ENCODE measurements at regions not wholly inside any gene's neighbourhood (a gene's known extent, or its start where the extent isn't known, plus 50 kb on each side); places are given as distances from the start of the nearest gene placed in this dataset.

GRCh38 chr3:25170021-25170420, 258.0 kb upstream of the RARB start:
- ChIA-PET POLR2A (no interaction called here), CTCF (interaction anchor here (0.6 to 0.9 kb wide), 2 partner anchors 10 to 13 kb away, joined by 3 read pairs; no protein-coding TSS in a partner anchor)
- no peak for FAIRE-seq
- Histone ChIP-seq H3K9me3 (peaks cover 15% of the 10 kb centered on the region; the same call in 2 of the 3 replicates), H3K4me1 (no peaks in the 10 kb centered on the region), H3K4me2 (no peak overlapping the region), H3K4me3 (no peak overlapping the region), H3K27ac (no peak overlapping the region)
- 49% methylated on average over 3 of the region's 3 CpGs for WGBS (ENCODE audit: missing lambda C conversion rate)
- ATAC-seq, result no peak
- DNase-seq (ENCODE audit: low read depth in 1 of 2, low spot score in 1 of 2), result no peak
- TF ChIP-seq EP300 (IDR thresholded peaks at IDR 0.05) (no peak), RNF2 (IDR thresholded peaks at IDR 0.05; ENCODE audit: borderline replicate concordance, low read depth) (no peak), ZC3H11A (IDR thresholded peaks at IDR 0.05) (no peak), CHD4 (IDR thresholded peaks at IDR 0.05; ENCODE audit: borderline replicate concordance) (no peak), GATA3 (IDR thresholded peaks at IDR 0.05; ENCODE audit: borderline replicate concordance) (no peak), MYC (IDR thresholded peaks at IDR 0.05; ENCODE audit: borderline replicate concordance, low read length) (no peak), CEBPB (IDR thresholded peaks at IDR 0.05) (no peak), PHF8 (IDR thresholded peaks at IDR 0.05; ENCODE audit: borderline replicate concordance, low read depth) (no peak), FOSB (CRISPR knock-in tag; IDR thresholded peaks at IDR 0.05) (no peak)
- TF ChIP-seq, protein P1, sequence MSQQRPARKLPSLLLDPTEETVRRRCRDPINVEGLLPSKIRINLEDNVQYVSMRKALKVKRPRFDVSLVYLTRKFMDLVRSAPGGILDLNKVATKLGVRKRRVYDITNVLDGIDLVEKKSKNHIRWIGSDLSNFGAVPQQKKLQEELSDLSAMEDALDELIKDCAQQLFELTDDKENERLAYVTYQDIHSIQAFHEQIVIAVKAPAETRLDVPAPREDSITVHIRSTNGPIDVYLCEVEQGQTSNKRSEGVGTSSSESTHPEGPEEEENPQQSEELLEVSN (IDR thresholded peaks at IDR 0.05; ENCODE audit: borderline replicate concordance, low read depth), result no peak

GRCh38 chr3:25171118-25171807, 256.8 kb upstream of the RARB start:
- FAIRE-seq, result no peak
- H3K4me2 ChIP-seq, result no peak overlapping the region
- 40% methylated on average over 4 of the region's 4 CpGs for WGBS (ENCODE audit: missing lambda C conversion rate)
- CTCF ChIA-PET, result interaction anchor here (0.9 kb wide), 1 partner anchor 11 kb away, joined by 3 read pairs; no protein-coding TSS in a partner anchor
- TF ChIP-seq ZNF302 (CRISPR knock-in tag; IDR thresholded peaks at IDR 0.05) (no peak), SMC3 (IDR thresholded peaks at IDR 0.05) (no peak), KDM5A (IDR thresholded peaks at IDR 0.05) (no peak), RAD21 (conservative IDR thresholded peaks at IDR 0.05 in 1 of 2, IDR thresholded peaks at IDR 0.05 in 1 of 2) (no peak), CBX8 (IDR thresholded peaks at IDR 0.05) (no peak), MYC (IDR thresholded peaks at IDR 0.05; ENCODE audit: borderline replicate concordance, low read length) (no peak), POLR2A (IDR thresholded peaks at IDR 0.05; ENCODE audit: low read length) (no peak), ZC3H11A (IDR thresholded peaks at IDR 0.05) (no peak)
- POLR2A ChIA-PET, result no interaction called here
- no peak for DNase-seq (ENCODE audit: low read depth in 1 of 2, low spot score in 1 of 2)
- H3K4me3 ChIP-seq, result no peak overlapping the region
- peaks cover 15% of the 10 kb centered on the region; the same call in 2 of the 3 replicates for H3K9me3 ChIP-seq
- H3K27ac ChIP-seq, result no peak overlapping the region
- no peaks in the 10 kb centered on the region for H3K4me1 ChIP-seq
- ATAC-seq, result no peak

GRCh38 chr3:25171897-25172296, 256.2 kb upstream of the RARB start:
- POLR2A ChIA-PET, result no interaction called here
- CTCF ChIA-PET, result no interaction called here
- Histone ChIP-seq H3K4me1 (no peaks in the 10 kb centered on the region), H3K4me3 (no peak overlapping the region), H3K9me3 (peaks cover 15% of the 10 kb centered on the region; the same call in 2 of the 3 replicates), H3K4me2 (no peak overlapping the region), H3K27ac (no peak overlapping the region)
- TF ChIP-seq CBX8 (IDR thresholded peaks at IDR 0.05), result no peak
- TF ChIP-seq, protein P2, sequence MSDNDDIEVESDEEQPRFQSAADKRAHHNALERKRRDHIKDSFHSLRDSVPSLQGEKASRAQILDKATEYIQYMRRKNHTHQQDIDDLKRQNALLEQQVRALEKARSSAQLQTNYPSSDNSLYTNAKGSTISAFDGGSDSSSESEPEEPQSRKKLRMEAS (IDR thresholded peaks at IDR 0.05), result no peak
- no peak for TF ChIP-seq FOSL2 (IDR thresholded peaks at IDR 0.05)
- no peak for TF ChIP-seq FOSL2 (CRISPR knock-in tag; IDR thresholded peaks at IDR 0.05)
- no peak for TF ChIP-seq MYC (IDR thresholded peaks at IDR 0.05; ENCODE audit: borderline replicate concordance, low read length)
- no peak for TF ChIP-seq BHLHE40 (IDR thresholded peaks at IDR 0.05; ENCODE audit: low read depth, low read length)
- TF ChIP-seq REST (IDR thresholded peaks at IDR 0.05), result no peak
- DNase-seq (ENCODE audit: low read depth in 1 of 2, low spot score in 1 of 2) (no peak), FAIRE-seq (no peak), ATAC-seq (no peak)
- WGBS (ENCODE audit: missing lambda C conversion rate), result 57% methylated on average over 6 of the region's 6 CpGs
